COLO668 (cell line): ENCODE measurements at regions not wholly inside any gene's neighbourhood (a gene's known extent, or its start where the extent isn't known, plus 50 kb on each side); places are given as distances from the start of the nearest gene placed in this dataset.

Source experiments
- DNase-seq: peaks from one replicate; lab custom pipeline; 2025; ENCODE audit not compliant: unreplicated experiment; lab: John Stamatoyannopoulos, UW

GRCh38 chr2:16322308-16323125, 343.1 kb downstream of the CYRIA start:
- DNase-seq, result no peak

DNA sequence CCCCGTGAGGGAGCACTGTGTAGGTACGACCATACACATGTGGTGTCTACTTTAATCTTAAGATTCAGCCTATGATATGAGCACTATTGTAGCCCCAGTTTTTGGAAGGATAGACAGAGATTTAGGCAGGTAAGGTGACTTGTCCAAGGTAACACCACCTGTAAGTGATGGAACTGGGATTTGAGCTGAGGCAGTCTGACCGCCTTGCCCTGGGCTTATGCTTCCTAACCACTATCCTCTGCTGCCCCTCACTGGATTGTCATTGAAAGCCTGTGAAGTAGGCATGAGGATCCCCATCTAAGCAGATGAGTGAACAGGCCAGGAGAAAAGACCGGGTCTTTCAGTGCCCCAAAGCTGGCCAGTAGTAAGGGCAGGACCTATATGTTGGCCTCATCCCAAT, 343.8 kb downstream of the CYRIA start:
- DNase-seq, result no peak

- DNase-seq, result no peak
These were observed 344.4 kb downstream of the CYRIA start for GRCh38 chr2:16321256-16321655.

- DNase-seq, result no peak
These were observed 344.9 kb downstream of the CYRIA start for GRCh38 chr2:16320716-16321115.

DNA sequence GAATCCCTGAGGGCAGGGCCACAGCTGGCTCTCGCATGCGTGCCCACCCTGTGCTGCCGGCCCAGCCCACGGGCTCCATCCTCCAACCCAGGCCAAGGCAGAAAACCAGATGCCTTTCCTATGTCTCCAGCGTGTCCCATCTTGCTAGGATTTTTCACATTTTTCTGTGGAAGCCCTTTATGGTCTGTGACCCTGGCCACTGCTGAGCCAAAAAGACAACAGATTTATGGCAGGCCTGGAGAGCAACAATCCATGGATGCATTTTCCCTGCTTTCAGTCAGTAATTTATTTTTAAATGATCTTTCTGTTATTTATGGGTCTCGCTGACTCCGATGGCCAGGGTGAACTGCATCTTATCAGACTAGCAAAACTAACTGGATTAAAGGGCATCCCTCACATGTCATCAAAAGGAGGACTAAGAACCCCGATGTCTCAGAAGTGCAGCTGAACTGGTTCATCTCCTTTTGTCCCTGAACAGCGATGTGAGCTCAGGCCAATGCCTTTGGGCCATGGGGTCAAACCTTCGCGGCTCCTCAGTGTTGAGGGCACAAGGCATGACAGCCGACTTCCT, 346.0 kb downstream of the CYRIA start:
- DNase-seq, result no peak

GRCh38 chr2:16318474-16319195, 347.0 kb downstream of the CYRIA start:
- no peak for DNase-seq

DNA sequence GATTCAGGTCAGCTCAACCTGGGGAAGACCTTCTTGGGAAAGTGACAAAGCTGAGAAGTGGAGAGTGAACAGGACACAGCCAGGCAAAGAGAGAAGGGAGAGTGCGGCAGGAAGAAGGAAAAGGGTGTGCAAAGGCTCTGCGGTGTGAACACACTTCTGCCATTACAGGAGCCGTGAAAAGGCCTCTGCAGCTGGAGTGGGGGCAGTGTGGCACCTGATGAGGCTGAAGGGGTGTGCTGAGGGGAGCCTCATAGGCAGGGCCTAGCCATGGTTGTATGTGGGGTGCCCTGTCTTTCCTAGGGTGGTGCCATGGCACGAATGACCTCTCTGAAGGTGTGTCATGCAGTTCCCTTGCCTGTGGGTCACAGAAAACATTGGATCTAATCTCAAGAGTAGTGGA, 347.6 kb downstream of the CYRIA start:
- no peak for DNase-seq

DNA sequence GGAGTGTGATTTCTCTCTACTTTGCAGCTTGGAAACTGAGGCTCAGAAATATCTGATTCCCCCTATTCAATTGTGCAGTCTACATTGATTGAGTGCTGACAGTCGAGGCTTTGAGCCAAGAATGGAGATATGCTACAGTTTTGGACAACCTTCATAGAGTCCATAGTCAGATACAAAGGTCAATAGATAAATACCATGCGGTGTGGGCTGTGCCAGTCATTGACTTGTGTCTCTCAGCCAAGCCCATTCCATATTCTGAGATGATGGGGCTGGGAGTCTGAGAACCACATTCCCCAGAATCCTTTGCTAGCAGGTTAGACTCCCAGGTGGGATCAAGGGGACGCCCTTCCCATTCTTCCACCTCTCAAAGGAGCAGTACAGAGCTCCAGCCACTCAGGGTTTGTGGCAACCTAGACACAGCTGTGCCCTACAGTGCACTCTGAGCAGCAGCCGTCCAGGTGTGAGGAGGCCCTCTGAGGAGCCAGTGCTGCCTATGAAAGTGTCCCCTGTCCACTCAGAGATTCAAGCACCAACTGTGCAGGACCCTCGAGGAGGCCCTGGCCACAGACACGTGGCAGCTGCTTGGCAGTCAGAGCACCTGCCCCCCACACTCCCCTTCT, 348.3 kb downstream of the CYRIA start:
- DNase-seq, result no peak

GRCh38 chr2:16316456-16317210, 349.0 kb downstream of the CYRIA start:
- DNase-seq, result no peak

- no peak for DNase-seq
These were observed 349.7 kb downstream of the CYRIA start for GRCh38 chr2:16315908-16316307.

GRCh38 chr2:16315458-16315835, 350.2 kb downstream of the CYRIA start:
- DNase-seq, result no peak

DNA sequence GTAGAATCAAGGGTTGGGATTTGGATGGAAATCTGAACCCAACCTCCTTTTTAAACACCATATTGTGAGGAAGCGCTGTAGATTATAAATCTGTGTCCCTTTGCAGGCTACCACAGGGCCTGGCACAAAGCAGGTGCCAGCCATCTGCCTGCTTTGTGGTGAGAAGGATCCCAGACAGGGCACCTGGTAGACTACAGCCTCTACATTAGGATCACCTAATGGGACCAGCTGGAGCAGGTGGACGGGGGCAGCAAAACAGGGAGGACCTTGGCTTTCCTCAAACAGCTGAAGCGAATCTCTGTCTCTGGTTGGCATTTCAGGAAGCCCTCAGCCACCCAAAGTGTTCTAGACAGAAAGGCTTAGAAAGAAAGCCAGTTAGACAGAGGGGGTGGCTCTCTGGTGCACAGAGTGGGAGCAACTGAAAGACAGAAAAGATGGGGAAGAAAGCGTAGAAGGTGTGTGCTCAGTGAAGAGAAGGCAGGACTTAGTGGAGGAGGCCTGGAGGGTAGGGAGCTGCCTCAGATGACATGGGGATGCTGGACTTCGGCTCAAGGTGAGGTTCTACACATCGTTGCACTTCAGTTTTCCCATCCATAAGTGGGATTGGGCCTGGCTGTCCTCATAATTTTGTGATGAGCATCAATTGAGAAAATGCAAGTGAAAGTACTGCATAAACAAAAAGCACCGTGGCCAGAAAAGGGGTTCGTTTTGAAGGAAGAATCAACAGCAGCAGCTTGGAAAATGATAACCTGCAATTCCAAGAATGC, 350.8 kb downstream of the CYRIA start:
- DNase-seq, result no peak

DNA sequence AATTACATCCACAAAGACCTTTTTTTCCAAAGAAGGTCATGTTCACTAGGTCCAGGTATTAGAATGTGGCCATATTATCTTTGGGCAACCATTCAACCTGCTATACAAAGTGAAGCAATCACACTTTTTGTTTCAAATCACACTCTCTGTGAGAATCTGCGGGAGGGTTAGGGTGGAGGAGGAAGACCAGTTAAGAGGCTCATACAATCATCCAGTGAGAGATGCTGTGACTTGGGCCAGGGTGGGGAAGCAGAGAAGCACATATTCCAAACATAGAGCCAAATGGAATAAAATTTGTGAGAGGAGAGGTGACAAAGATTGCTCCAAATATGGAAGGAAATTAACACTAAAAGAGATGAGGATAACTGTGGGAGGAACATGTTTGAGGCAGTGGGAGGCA, 351.6 kb downstream of the CYRIA start:
- DNase-seq, result no peak

DNA sequence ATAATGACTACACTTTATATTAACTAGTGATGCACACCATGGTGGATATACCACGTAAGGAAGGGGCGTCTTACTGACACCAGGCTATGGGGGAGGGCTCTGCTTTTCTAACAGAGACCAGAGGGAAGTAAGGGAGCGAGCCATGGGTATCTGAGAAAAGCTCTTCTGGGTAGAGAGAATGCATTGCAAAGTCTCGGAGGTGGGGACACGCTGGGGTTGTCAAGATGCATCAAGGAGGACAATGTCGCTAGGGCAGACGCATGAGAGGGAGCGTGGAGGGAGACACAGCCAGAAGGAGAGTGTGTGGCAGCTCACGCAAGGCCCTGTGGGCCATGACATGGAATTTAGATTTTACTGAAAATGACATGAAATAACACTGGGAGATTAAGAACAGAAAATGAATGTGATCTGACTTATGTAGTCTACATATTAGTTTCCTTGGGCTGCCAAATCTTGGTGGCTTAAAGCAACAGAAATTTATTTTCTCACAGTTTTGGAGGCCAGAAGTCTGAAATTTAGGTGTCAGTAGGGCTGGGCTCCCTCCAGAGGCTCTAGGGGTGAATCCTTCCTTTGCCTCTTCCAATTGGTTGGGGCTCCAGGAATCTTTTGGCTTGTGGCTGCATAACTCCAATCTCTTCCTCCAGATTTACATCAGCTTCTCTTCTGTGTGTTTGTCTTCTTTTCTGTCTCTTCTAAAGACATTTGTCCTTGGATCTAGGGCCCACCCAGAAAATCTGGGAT, 352.2 kb downstream of the CYRIA start:
- DNase-seq, result no peak

DNA sequence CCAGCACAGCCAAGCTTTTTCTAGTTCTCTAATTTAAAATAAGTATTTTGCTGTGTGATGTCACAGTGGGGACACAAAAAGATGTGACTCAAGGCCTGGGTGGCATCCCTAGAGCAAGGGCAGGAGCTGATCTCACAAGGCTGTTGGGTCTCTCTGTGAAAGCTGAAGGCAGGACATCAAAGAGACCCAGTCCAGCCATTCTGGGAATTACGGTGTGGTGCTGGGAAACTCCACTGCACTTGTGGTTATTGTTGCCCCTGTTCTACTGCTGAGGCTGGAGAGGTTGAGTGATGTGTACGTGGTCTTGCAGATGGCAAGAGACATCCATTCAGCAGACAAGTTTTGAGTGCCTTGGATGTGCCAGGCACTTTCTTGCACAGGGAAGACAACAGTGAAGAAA, 352.9 kb downstream of the CYRIA start:
- DNase-seq, result no peak

GRCh38 chr2:16311521-16312440, 353.9 kb downstream of the CYRIA start:
- DNase-seq, result no peak

DNA sequence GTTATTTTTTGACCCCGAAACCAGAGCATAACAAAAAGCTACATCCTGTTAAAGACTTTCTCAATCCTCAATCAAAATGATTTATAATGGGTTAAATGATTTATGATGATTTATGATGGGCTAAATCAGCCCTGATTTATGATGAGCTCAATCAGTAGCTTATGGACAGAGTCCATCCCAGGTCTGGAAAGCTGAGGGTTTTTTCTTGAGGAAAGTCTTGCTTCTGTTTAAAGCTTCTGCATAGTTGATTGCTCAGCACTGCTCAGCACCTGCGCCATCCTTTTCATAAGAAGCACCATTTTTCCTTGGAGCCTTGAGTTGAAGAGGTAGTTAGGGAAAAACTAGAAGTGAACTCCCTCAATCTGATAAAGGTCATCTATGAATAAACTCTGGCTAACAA, 356.8 kb downstream of the CYRIA start:
- DNase-seq, result no peak

DNA sequence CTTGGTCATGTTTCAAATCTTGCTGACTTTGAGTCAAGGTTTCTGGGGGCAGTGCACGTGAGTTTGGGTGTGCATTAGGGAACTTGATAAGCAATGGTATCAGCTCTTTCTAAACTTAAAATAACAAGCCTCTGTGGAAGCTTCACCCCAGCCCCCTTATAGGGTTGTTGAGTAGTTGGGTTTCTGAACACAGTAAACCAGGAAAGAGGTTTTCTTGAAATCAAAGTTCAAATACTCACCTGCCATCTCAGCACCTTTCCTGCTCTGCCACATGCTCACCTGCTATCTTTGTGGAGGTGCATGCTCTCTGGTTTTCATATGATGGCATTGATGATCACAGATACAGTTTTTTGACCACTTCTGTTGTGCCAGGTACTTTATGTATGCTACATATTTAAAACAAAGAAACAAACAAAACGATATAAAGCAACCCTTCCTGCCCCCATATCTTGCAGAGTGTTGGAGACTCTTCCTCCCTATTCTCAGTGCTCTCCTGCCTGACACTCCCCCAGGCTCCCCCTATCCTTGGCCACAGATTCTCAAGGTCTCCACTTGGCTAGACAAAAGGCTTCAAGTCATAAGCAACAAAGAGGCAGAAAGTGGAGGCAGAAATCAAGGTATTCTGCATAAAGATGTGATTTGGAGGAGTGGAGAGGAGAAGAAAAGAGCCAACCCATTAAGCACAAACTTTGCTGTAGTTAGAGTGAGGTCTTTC, 360.6 kb downstream of the CYRIA start:
- no peak for DNase-seq
